IPS-15b (cell line): ENCODE measurements at regions not wholly inside any gene's neighbourhood (a gene's known extent, or its start where the extent isn't known, plus 50 kb on each side); places are given as distances from the start of the nearest gene placed in this dataset.

ENCODE experiments used
- H3K27me3 ChIP-seq: one replicate; pipeline ENCODE4 v1.6.1; 2013; ENCODE audit warnings: low read length; ENCODE audit not compliant: control insufficient read depth, insufficient read depth
- H3K36me3 ChIP-seq: one replicate; pipeline ENCODE4 v1.6.1; 2013; ENCODE audit warnings: low read length; ENCODE audit not compliant: control insufficient read depth, insufficient read depth
- H3K4me1 ChIP-seq: one replicate; pipeline ENCODE4 v1.6.1; 2013; ENCODE audit warnings: mild to moderate bottlenecking, low read length; ENCODE audit not compliant: control insufficient read depth, insufficient read depth
- H3K4me3 ChIP-seq: one replicate; pipeline ENCODE4 v1.5.1; 2013; ENCODE audit warnings: low read depth, low read length
- H3K9ac ChIP-seq: one replicate; pipeline ENCODE4 v1.6.1; 2013; ENCODE audit warnings: low read depth, mild to moderate bottlenecking, low read length
- H3K9me3 ChIP-seq: one replicate; pipeline ENCODE4 v1.6.1; 2013; ENCODE audit warnings: mild to moderate bottlenecking, low read length; ENCODE audit not compliant: control insufficient read depth, insufficient read depth

DNA sequence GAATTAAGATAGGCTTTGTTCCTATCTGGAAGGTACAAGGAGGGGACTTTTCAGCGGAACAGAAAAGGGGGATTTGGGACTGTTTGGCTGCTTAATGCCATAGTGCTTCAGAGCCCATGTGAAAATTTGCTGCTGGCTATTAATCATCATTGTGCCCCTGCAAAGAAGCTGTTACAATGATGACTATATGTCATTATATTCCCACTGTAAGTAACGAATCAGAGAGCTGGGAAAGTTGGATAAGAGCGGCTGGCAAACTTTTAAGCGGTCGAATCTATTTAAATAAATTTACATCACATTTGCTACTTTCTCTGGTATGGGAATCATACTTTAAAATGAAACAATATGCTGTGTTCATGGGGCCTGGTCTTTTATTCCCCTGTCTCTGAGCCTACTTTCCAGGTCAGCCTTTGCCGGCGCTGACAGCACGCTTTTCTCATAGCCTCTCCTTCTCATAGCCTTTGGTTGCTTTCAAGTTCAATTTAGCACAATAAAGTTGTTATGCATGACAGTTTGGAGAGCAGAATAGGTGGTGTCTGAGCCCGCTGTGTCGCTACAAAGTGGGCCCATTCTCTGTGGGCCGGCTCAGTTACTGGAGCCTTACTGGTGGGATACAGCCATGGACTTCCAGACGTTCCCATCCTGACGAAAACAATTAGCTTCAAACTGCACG is 271.2 kb upstream of the TMEM161B start:
- no peaks in the 10 kb centered on the region for H3K27me3 ChIP-seq
- no peak overlapping the region for H3K9ac ChIP-seq
- peaks cover 5% of the 10 kb centered on the region for H3K4me1 ChIP-seq
- H3K4me3 ChIP-seq = peak overlapping the region; percentile 4
- H3K36me3 ChIP-seq = no peaks in the 10 kb centered on the region
- H3K9me3 ChIP-seq = no peaks in the 10 kb centered on the region

DNA sequence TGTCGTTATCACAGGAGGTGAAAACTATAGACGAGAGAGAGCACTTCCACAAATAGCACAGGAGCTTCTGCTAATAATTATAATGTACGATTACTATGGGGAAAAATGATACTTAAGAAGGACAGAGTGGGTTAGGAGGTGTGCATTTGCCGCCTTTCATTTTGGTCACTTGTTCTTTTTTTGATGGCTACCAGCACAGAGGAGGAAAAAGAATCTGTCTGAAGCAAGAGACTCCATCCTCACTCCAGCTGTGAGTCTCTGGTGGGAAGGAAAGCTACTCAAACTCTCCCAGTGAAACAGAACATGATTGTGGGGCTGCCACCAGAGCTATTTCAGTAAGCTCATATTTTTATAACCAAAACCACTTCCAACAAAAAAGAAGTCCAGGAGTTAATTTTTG is 270.4 kb upstream of the TMEM161B start:
- Histone ChIP-seq H3K9me3 (no peaks in the 10 kb centered on the region), H3K27me3 (no peaks in the 10 kb centered on the region), H3K36me3 (no peaks in the 10 kb centered on the region), H3K4me3 (no peak overlapping the region), H3K9ac (no peak overlapping the region), H3K4me1 (peaks cover 5% of the 10 kb centered on the region)

DNA sequence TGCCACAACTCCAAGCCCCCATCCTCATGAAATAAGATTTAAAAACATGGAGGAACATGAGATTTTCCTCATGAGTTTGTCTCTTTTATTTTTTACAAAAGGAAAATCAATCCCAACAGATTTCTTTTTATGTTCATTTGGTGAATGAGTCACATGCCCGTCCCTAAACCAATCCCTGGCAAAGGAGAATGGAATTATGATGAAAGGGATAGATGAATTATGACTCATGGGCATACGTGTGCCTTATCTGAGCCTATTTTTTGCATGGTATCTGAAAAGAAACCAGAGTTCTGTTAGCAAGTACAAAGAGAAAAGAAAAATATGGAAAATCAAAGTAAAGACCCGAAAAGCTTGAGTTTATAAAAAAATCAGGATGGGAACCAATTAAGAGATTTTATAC is 267.5 kb upstream of the TMEM161B start:
- Histone ChIP-seq H3K9ac (no peak overlapping the region), H3K27me3 (no peaks in the 10 kb centered on the region), H3K4me3 (no peak overlapping the region), H3K4me1 (peaks cover 5% of the 10 kb centered on the region), H3K36me3 (no peaks in the 10 kb centered on the region), H3K9me3 (no peaks in the 10 kb centered on the region)

DNA sequence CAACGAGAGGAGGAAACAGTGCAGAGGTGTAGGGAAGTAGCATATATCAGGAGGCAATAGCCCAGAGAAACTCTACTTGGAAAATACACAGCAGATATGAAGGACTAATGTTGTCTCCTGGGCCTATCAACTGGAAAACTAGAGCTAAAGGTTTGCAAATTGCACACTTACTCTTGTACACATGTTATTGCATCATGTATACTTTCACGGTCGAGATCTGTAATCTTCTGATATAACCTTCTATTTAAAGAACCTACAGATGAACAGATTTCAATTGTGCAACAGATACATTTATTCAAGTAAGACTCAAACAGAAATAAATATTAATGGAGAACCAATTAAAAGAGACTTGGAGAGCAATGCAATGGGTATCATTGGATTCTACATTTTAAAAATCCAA is 256.3 kb upstream of the TMEM161B start:
- no peaks in the 10 kb centered on the region for H3K9me3 ChIP-seq

DNA sequence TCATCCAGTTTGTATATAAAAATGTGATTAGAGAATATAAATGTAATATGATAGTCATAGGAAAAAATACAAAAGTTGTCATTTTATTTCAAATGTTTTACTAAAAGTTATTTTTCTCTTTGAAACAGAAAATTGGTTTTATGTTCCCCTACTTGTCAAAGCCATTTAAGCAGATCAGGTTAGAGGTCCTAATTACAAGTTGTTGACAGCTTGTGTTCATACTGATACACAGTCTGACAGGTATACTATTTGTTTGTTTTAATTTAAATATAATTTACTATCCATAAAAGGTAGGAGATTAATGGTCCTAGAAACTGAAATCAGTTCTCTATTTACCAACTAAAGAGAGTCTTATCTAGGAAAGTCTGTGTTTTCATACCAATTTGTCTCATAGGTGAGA is 250.4 kb upstream of the TMEM161B start:
- Histone ChIP-seq H3K9me3 (no peaks in the 10 kb centered on the region), H3K4me1 (no peaks in the 10 kb centered on the region), H3K27me3 (no peaks in the 10 kb centered on the region), H3K9ac (no peak overlapping the region), H3K36me3 (no peaks in the 10 kb centered on the region), H3K4me3 (no peak overlapping the region)

More for the DNA sequence above, 256.3 kb upstream of the TMEM161B start:
- no peaks in the 10 kb centered on the region for H3K36me3 ChIP-seq
- H3K4me3 ChIP-seq = no peak overlapping the region
- no peaks in the 10 kb centered on the region for H3K4me1 ChIP-seq
- H3K27me3 ChIP-seq = no peaks in the 10 kb centered on the region
- no peak overlapping the region for H3K9ac ChIP-seq

DNA sequence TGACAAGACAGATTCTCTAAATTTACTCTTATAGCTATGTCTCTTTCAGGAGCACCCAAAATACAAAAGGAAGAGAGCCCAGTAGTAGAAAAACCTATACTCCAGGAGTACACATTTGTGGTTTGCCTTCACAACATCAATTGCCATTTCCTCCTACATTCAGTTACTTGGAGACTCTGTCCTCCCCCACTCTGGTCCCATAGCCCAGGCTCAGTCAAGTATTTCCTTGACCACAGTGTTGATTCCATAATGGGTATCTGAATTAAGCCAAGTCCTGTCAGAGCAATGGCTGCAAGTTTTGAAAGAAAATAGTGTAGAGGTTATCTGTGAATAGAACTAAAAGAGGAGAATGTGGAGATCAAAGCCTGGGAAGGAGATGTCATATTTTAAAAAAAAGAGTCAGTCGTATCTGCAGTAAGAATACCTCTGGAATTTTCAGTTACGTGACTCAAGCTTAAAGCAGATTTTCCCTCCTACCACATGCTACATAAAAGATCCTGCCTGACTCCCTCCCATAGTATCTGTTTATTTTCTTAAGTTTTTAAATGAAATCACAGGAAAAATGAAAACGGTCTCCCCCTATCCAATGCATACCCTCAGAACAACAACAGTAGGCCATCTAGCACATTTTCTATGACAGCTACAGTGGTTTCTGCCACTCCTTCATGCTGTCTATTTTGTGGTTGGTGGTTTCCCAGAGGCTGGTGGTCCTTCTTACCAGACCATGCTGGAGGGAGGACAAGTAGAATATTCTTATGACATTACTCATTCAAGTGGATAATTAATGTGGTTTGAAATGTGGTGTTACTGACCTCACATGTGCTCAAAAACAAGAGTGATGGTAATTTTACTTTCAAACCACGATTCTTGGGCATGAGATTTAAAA is 249.7 kb upstream of the TMEM161B start:
- H3K4me1 ChIP-seq = no peaks in the 10 kb centered on the region

DNA sequence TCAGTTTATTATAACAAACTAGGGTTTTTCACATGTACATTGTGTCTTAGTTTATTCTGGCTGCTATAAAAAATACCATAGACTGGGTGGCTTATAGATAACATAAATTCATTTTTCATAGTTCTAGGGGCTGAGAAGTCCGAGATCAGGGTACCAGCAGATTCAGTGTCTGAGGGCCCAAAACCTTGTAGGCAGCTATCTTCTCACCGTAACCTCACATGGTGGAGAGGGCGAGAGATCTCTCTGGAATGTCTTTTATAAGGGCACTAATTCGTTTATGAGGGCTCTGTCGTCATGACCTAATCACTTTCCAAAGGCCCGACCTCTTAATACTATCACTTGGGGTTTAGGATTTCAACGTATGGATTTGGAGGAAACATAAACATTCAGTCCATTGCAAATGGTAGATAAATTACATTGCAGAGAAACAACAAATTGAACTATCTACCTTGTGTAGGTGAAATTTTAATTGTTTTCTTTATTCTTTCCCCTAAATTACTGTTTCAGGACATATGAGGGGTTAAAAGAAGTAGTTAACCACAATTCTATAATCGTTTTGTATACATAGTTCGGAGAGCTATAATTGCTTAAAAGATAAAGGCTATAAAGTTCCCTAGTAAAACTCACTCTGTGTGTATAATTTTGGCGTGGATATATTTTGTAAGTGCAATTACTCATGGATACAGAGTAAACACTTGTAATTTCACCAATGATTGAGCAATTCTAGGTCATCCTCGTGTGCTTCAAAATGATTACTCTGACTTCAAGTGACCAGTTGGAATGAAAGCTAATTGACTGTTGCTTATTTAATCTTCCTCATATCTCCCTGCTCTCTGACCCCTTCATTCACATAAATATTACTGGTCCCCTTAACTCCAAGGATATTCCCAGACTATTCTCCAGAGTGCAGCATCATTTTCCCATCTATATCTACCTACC is 247.5 kb upstream of the TMEM161B start:
- Histone ChIP-seq H3K27me3 (no peaks in the 10 kb centered on the region), H3K36me3 (no peaks in the 10 kb centered on the region), H3K9ac (no peak overlapping the region), H3K4me3 (no peak overlapping the region), H3K9me3 (no peaks in the 10 kb centered on the region), H3K4me1 (peaks cover 3% of the 10 kb centered on the region)

More for the DNA sequence above, 249.7 kb upstream of the TMEM161B start:
- H3K4me3 ChIP-seq = no peak overlapping the region
- no peaks in the 10 kb centered on the region for H3K36me3 ChIP-seq
- H3K9ac ChIP-seq = no peak overlapping the region
- H3K27me3 ChIP-seq = no peaks in the 10 kb centered on the region
- no peaks in the 10 kb centered on the region for H3K9me3 ChIP-seq

DNA sequence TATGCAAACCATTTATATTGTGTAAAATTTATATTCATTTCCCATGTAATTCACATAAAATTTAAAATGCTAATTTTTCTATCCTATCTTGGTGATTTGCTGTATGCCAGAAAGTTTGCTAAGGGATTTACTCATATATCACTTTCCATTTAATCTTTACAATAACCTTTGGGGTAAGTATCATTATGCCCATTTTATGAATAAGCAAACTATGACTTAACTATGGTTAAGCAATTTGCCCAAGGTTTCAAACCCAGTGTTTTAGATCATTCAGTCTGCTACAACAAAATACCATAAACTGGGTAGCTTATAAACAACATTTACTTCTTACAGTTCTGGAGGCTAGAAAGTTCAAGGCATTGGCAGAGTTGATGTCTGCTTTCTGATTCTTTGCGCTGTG is 246.4 kb upstream of the TMEM161B start:
- H3K27me3 ChIP-seq = no peaks in the 10 kb centered on the region
- no peak overlapping the region for H3K9ac ChIP-seq
- no peak overlapping the region for H3K4me3 ChIP-seq
- no peaks in the 10 kb centered on the region for H3K36me3 ChIP-seq
- no peaks in the 10 kb centered on the region for H3K9me3 ChIP-seq
- H3K4me1 ChIP-seq = peaks cover 3% of the 10 kb centered on the region

DNA sequence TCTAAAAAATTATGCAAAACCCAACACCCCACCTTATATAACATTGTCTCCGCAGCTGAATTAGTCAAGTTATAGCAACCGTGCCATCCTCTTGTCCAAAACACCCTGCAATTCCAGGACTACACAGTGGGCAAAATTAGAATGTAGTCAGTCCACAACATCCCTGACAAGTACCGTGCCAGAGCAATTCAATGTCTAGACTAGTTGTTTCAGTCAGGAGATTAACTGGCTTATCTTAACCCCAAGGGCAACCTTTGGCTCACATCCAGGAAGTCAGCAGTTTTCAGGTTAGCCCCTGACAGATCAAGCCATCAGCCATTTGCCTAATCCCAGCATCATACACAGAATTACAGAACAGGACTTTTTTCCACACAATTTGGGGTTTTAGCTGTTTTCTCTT is 240.8 kb upstream of the TMEM161B start:
- Histone ChIP-seq H3K9me3 (no peaks in the 10 kb centered on the region), H3K27me3 (no peaks in the 10 kb centered on the region), H3K4me1 (peaks cover 3% of the 10 kb centered on the region), H3K36me3 (no peaks in the 10 kb centered on the region), H3K9ac (no peak overlapping the region), H3K4me3 (no peak overlapping the region)

DNA sequence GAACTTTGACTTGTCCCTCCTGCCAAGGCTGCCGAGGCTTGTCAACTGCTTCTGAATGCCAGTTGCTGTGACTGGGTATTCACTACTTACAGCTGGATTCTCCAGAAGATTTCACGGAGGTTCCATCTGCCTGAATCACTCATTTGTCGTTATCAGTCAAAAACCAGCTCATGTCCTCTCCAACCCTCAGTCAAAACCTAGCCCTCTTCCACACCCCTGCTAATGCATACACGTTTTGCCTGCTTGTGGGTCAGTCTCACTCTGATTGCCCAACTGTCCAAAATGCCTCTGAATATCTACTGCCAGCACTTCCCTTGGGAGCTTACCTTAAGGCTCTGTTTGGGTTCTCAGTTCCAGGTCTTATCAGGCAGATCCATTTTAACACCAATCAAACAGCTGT is 238.6 kb upstream of the TMEM161B start:
- H3K4me1 ChIP-seq = peaks cover 8% of the 10 kb centered on the region
- no peaks in the 10 kb centered on the region for H3K36me3 ChIP-seq
- no peaks in the 10 kb centered on the region for H3K9me3 ChIP-seq
- no peak overlapping the region for H3K4me3 ChIP-seq
- no peak overlapping the region for H3K9ac ChIP-seq
- H3K27me3 ChIP-seq = no peaks in the 10 kb centered on the region

DNA sequence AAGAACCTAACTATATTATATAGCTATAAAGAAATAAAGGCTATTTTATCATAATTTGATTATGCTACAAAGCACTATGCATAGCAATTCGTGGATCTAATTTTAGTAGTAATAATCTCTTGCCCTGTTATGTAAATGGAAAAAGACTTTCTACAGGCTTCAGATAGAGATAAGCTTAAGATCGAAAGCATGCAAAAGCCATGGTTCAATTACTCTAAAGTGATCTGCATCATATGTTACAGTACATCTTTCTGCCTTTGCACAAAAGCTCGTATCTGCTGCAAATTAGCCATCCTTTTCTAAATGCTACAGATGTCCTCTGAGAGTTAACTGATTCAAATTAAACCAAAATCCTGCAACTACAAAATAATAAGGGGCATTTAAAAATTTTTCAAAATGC is 234.8 kb upstream of the TMEM161B start:
- Histone ChIP-seq H3K9ac (no peak overlapping the region), H3K9me3 (no peaks in the 10 kb centered on the region), H3K4me3 (no peak overlapping the region), H3K27me3 (no peaks in the 10 kb centered on the region), H3K4me1 (peaks cover 5% of the 10 kb centered on the region), H3K36me3 (no peaks in the 10 kb centered on the region)
